Upper lobe of left lung (tissue), 4 donors: ENCODE measurements at regions not wholly inside any gene's neighbourhood (a gene's known extent, or its start where the extent isn't known, plus 50 kb on each side); places are given as distances from the start of the nearest gene placed in this dataset.
"Not testable (repeated sequence)": the region's sequence is repeated elsewhere in the genome, so short reads cannot be mapped to it uniquely, and the experiment has no call there.

Experiments
- EP300 ChIP-seq, 4 donors: sonication (generic); formaldehyde crosslinking; IDR thresholded peaks; one replicate each; pipeline ENCODE4 v1.5.1; 2017; ENCODE audit warnings: antibody characterized with exemption in 4 of 4, control low read depth in 2 of 4
- POLR2A ChIP-seq, 4 donors: fragments of 450-650 bp; IDR thresholded peaks; one replicate each; pipeline ENCODE4 v1.5.1; 2016 to 2017; ENCODE audit warnings: antibody characterized with exemption in 4 of 4, mild to moderate bottlenecking in 2 of 4
- POLR2AphosphoS5 ChIP-seq, 2 donors: sonication (generic); formaldehyde crosslinking; IDR thresholded peaks; one replicate each; pipeline ENCODE4 v1.5.1; 2017; ENCODE audit warnings: antibody characterized with exemption in 2 of 2
- TF ChIP-seq, protein P1 (sequence below), 6 experiments: fragments of 450-650 bp in 4 of 6; fragments of 200-600 bp in 2 of 6; sonication (generic) in 2 of 6; IDR thresholded peaks; one replicate each; pipeline ENCODE4 v1.5.1; 2016 to 2019; ENCODE audit warnings: antibody characterized with exemption in 6 of 6

DNA sequence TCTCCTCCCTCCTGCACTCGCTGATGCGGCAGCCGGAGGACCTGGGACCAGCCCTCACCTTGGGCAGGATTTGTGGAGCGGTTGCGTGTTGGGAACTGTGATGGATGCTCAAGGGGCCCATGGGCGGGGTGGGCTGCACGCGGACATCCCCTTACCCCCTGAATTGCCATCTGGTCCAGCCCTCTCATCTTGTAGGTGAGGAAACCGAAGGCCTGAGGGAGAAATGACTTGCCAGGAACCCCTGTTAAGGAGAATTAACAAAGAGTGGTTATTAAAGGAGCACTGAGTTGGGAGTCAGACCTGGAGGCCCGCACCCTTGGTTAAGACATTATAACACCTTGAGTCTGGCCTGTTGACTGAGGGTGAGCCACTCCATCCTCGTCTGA, 2752.2 kb downstream of the RPIA start:
- TF ChIP-seq, protein P1, sequence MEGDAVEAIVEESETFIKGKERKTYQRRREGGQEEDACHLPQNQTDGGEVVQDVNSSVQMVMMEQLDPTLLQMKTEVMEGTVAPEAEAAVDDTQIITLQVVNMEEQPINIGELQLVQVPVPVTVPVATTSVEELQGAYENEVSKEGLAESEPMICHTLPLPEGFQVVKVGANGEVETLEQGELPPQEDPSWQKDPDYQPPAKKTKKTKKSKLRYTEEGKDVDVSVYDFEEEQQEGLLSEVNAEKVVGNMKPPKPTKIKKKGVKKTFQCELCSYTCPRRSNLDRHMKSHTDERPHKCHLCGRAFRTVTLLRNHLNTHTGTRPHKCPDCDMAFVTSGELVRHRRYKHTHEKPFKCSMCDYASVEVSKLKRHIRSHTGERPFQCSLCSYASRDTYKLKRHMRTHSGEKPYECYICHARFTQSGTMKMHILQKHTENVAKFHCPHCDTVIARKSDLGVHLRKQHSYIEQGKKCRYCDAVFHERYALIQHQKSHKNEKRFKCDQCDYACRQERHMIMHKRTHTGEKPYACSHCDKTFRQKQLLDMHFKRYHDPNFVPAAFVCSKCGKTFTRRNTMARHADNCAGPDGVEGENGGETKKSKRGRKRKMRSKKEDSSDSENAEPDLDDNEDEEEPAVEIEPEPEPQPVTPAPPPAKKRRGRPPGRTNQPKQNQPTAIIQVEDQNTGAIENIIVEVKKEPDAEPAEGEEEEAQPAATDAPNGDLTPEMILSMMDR (IDR thresholded peaks at IDR 0.05), result not testable (repeated sequence)
- not testable (repeated sequence) for TF ChIP-seq POLR2A, POLR2AphosphoS5, EP300 (IDR thresholded peaks at IDR 0.05)
